PC-3 (cell line): ENCODE measurements at regions not wholly inside any gene's neighbourhood (a gene's known extent, or its start where the extent isn't known, plus 50 kb on each side); places are given as distances from the start of the nearest gene placed in this dataset.

Experiments
- CTCF ChIP-seq: fragments of 300-600 bp; sonication (generic); conservative IDR thresholded peaks from 2 replicates; pipeline ENCODE4 v1.5.1; 2017; ENCODE audit warnings: antibody characterized with exemption, low read depth, mild to moderate bottlenecking, low read length
- EZH2 ChIP-seq: fragments of 300-600 bp; sonication (generic); IDR thresholded peaks from one replicate; pipeline ENCODE4 v1.6.1; 2017; ENCODE audit warnings: antibody characterized with exemption, mild to moderate bottlenecking, low read length; ENCODE audit not compliant: unreplicated experiment

- TF ChIP-seq CTCF (no peak), EZH2 (no peak)
These were observed 458.0 kb downstream of the DMAC1 start for GRCh38 chr9:7341571-7341970.
